ENCODE measurements at regions not wholly inside any gene's neighbourhood (a gene's known extent, or its start where the extent isn't known, plus 50 kb on each side); places are given as distances from the start of the nearest gene placed in this dataset.

GRCh38 chr1:168875831-168876230 lies 146.8 kb upstream of the DPT start:
- no peak for DNase-seq

- no peak for DNase-seq
Observed at GRCh38 chr1:168876830-168877229, 147.8 kb upstream of the DPT start.

GRCh38 chr1:168879896-168880734 lies 151.1 kb upstream of the DPT start:
- DNase-seq: no peak

- DNase-seq: no peak
Observed at GRCh38 chr1:168881656-168882260, 152.8 kb upstream of the DPT start.

- no peak for DNase-seq
Observed at GRCh38 chr1:168887381-168887780, 158.4 kb upstream of the DPT start.

- no peak for DNase-seq
Observed at GRCh38 chr1:168888418-168888817, 159.4 kb upstream of the DPT start.

GRCh38 chr1:168892931-168893330 lies 163.9 kb upstream of the DPT start:
- no peak for DNase-seq

GRCh38 chr1:168893359-168893801 lies 164.4 kb upstream of the DPT start:
- DNase-seq: no peak

- no peak for DNase-seq
Observed at GRCh38 chr1:168894397-168894903, 165.4 kb upstream of the DPT start.

GRCh38 chr1:168897249-168897648 lies 168.2 kb upstream of the DPT start:
- DNase-seq: no peak

GRCh38 chr1:168903237-168903830 lies 174.3 kb upstream of the DPT start:
- DNase-seq: no peak

- DNase-seq: no peak
Observed at GRCh38 chr1:168905633-168906032, 176.6 kb upstream of the DPT start.

- DNase-seq: no peak
Observed at GRCh38 chr1:168906367-168906766, 177.4 kb upstream of the DPT start.

GRCh38 chr1:168907053-168907452 lies 178.0 kb upstream of the DPT start:
- no peak for DNase-seq

GRCh38 chr1:168907786-168908348 lies 178.9 kb upstream of the DPT start:
- DNase-seq: no peak

- DNase-seq: no peak
Observed at GRCh38 chr1:168910403-168910802, 181.4 kb upstream of the DPT start.

- DNase-seq: no peak
Observed at GRCh38 chr1:168911370-168911769, 182.4 kb upstream of the DPT start.

- DNase-seq: no peak
Observed at GRCh38 chr1:168913711-168914463, 184.9 kb upstream of the DPT start.

GRCh38 chr1:168917309-168917708 lies 188.3 kb upstream of the DPT start:
- no peak for DNase-seq

- DNase-seq: no peak
Observed at GRCh38 chr1:168917796-168918195, 188.7 kb upstream of the ATP1B1 start.

GRCh38 chr1:168918860-168919741 lies 187.4 kb upstream of the ATP1B1 start:
- DNase-seq: no peak
